ENCODE measurements at regions not wholly inside any gene's neighbourhood (a gene's known extent, or its start where the extent isn't known, plus 50 kb on each side); places are given as distances from the start of the nearest gene placed in this dataset.

- no peak for TF ChIP-seq CTCF (IDR thresholded peaks at IDR 0.05)
- no peak for TF ChIP-seq POLR2A (IDR thresholded peaks at IDR 0.05)
Observed at GRCh38 chr1:104064399-104064798, 314.7 kb downstream of the AMY1C start.
